ENCODE measurements at regions not wholly inside any gene's neighbourhood (a gene's known extent, or its start where the extent isn't known, plus 50 kb on each side); places are given as distances from the start of the nearest gene placed in this dataset.

DNA sequence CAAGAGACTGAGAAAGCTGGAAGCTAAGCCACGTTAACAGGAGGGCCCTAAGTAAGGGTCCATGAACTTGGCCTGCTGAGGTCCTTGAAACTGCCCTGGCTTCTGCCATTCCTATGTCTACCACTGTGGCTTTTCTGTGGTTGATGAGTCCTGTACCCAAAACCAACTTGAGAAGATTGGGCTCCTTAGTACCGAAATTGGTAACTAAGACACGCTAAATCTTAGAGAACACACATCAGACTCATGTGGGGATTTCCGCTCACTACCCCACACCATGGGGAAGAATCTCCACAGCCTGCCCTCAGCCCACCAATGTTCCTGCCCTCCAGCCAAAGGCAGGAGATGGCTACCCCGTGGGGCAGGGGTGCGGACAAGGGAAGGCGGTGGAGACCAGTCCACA is 232.9 kb downstream of the SPTSSA start:
- TF ChIP-seq, protein P1, sequence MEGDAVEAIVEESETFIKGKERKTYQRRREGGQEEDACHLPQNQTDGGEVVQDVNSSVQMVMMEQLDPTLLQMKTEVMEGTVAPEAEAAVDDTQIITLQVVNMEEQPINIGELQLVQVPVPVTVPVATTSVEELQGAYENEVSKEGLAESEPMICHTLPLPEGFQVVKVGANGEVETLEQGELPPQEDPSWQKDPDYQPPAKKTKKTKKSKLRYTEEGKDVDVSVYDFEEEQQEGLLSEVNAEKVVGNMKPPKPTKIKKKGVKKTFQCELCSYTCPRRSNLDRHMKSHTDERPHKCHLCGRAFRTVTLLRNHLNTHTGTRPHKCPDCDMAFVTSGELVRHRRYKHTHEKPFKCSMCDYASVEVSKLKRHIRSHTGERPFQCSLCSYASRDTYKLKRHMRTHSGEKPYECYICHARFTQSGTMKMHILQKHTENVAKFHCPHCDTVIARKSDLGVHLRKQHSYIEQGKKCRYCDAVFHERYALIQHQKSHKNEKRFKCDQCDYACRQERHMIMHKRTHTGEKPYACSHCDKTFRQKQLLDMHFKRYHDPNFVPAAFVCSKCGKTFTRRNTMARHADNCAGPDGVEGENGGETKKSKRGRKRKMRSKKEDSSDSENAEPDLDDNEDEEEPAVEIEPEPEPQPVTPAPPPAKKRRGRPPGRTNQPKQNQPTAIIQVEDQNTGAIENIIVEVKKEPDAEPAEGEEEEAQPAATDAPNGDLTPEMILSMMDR (IDR thresholded peaks at IDR 0.05): no peak
- no peak for TF ChIP-seq POLR2A (IDR thresholded peaks at IDR 0.05)
